ENCODE measurements at regions not wholly inside any gene's neighbourhood (a gene's known extent, or its start where the extent isn't known, plus 50 kb on each side); places are given as distances from the start of the nearest gene placed in this dataset.
"Not testable (repeated sequence)": the region's sequence is repeated elsewhere in the genome, so short reads cannot be mapped to it uniquely, and the experiment has no call there.

- no peak overlapping the region for H3K4me3 ChIP-seq
- H3K27ac ChIP-seq, result no peak overlapping the region
These were observed 569.6 kb downstream of the NTRK3 start for GRCh38 chr15:87686841-87687522.

- H3K4me3 ChIP-seq, result no peak overlapping the region
- H3K27ac ChIP-seq, result no peak overlapping the region
These were observed 570.2 kb downstream of the NTRK3 start for GRCh38 chr15:87686339-87686738.

- Histone ChIP-seq H3K27ac (no peak overlapping the region), H3K4me3 (no peak overlapping the region)
These were observed 574.0 kb downstream of the NTRK3 start for GRCh38 chr15:87682527-87682926.

DNA sequence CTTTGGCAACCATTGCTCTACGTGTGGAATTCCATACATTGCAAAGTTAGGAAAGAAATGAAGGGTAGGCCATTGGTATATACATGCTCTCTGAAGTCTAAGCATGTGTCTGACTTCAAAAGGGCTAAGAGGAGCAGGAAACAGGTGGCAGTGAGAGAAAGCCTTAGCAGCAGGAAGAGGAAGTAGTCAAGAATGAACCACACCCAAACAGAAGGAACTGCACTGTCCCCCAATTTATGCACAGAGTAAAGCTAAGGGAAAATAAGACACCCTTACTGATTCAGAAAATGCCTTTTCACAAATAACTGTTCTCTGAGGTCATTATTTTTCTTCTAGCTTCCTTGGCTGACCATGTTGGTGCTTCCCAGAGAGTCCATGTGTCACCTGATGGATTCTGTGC is 575.4 kb downstream of the NTRK3 start:
- Histone ChIP-seq H3K4me3 (no peak overlapping the region), H3K27ac (no peak overlapping the region)

DNA sequence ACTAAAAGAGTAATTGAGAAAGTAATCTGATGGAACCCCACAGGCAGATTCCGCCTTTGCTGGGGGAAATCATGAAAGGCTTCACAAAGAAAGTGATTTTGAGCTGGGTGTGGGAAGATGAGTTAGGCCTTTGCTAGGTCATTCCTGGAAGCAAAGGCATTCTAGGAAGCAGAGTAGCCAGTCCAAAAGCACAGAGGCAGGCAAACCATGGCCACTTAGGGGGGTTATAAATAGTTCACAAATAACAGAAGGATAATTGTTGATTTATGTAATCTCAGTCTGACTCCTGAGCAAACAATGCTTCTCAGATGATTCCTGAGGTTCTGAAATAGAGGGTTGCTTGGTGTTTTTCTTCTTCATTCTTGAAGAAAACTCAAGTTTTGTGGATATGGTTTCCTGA is 576.3 kb downstream of the NTRK3 start:
- Histone ChIP-seq H3K27ac (no peak overlapping the region), H3K4me3 (no peak overlapping the region)

DNA sequence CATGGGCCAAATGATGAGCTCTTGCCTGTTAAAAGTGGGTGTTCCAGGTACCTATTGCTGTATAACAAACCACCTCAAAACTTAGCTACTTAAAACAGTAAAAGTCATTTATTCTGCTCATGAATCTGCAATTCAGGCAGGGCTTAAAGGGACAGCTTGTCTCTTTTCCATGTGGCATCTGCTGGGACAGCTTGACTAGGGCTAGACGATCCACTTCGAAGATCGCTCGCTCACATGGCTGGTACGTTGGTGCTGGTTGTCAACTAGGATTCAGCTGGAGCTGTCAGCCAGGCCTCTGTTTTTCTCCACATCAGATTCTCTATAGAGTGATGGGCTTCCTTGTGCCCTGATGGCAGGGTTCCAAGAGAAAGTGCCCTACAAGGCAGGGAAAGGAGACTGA is 581.3 kb downstream of the NTRK3 start:
- no peak overlapping the region for H3K27ac ChIP-seq
- H3K4me3 ChIP-seq, result no peak overlapping the region

DNA sequence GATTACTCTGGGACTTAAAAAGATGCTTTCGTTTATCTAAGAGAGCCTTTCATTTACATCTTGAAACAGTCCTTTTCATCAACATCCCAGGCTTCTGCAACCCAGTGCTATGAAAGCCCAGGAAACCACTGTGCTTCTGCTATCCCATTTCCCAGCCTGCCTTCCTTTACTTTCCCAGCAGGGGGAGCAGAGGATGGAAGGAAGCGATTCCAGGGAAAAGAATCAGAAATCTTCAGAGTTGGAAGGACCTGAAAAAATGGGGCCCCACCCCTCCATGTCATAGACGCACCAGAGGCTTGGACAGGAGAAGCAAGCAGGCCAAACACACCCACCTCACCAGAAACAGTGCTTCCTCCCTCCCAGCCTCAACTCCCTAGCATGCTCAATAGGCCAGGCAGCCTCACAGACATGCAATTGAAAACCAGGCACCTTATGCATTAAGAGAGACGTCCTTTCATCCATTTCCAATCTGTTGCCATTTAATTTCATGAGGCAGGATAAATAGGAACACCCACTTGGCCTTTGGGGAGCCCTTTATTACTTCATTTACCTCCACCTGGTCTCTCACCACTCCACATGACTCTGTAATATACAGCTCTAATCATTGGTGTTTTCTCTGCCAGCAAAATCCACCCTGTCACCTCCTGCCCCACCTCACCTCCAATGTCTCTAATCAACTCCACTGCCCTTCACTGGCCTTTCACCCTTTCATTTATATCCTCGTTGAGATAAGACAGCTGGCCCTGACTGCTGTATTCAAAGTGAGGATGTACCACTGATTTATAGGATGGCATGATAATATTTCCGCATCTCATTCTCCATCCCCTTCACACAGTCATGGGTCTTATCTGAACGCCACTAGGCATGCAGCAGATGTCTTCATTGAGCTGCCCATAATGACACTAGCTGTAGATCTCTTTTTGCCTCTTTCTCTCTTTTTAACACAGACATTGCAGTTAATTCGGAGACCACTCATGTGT is 583.9 kb downstream of the NTRK3 start:
- no peak overlapping the region for H3K4me3 ChIP-seq
- no peak overlapping the region for H3K27ac ChIP-seq

- Histone ChIP-seq H3K27ac (no peak overlapping the region), H3K4me3 (no peak overlapping the region)
These were observed 585.2 kb downstream of the NTRK3 start for GRCh38 chr15:87671289-87671688.

DNA sequence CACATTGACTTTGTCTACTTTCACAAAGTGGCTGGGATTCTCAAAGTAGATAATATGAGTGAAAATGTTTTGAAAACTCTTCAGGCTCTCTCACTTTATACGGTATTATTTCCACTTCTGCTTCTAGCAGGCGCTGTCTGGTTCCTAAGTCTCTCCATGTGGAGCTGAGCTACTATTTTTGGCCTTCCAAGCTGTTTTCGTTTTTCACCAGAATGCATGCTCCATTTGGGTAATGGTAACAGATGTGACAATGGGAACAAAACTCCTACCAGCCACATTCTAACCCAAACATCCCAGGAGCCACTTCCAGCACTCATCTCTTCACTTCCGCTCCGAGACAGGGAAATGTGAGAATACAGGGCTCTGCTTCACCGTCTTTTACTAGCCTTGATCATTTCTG is 586.7 kb downstream of the NTRK3 start:
- peak overlapping the region in 2 of 21 experiments; percentile 14 to 47 for H3K27ac ChIP-seq

DNA sequence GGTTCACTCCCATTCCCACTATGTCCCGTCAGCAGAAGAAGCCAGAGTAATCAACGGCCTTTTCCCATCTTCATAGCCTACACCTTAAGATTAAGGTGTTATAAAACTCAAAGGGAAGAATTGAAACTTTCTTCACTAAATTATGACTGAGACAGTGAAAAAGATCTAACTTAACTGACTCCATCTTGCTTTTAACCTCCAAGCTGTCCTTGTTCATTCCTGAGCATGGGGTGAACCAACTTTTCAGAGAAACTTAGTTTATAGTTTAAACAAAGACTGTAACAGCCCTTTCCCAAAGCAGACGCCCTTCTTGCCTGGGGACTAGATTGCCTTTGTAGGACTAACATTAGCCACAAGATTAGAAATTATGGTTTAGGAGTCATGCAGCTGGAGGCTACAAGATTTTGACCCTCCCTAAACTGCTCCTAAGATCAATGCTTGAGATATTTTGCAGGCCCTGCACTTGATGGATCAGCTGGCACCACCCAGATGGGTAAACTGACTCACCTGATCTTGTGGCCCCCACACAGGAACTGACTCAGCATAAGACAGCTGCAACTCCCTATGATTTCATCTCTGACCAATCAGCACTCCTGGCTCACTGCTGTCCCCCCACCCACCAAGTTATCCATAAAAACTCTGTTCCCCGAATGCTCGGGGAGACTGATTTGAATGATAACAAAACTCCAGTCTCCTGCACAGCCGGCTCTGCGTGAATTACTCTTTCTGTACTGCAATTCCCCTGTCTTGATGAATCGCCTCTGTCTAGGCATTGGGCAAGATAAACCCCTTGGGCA is 587.6 kb downstream of the NTRK3 start:
- not testable (repeated sequence) for H3K4me3 ChIP-seq
- H3K27ac ChIP-seq, result peak overlapping the region in 1 of 21 experiments; percentile 14

More for the DNA sequence above, 586.7 kb downstream of the NTRK3 start:
- no peak overlapping the region for H3K4me3 ChIP-seq

DNA sequence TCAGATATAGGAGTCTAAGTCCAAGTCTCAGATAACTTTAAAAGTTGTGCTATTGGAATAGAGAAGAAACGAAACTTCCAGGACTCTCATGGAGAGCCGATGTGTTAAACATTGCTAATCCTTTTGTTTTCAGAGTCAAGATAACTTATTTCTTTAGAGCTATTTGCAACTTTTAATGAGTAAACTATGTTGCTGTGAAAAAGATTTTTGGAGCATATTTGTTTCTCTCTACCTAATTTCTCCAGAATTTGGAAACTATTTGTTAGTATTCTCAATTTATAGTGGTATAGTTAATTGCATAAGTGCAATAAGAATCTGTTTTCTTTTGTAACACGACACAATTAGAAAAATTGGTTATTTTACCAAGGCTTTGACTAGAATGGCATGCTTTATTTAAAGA is 588.9 kb downstream of the NTRK3 start:
- H3K4me3 ChIP-seq, result no peak overlapping the region

GRCh38 chr15:87662575-87662974 is 594.0 kb downstream of the NTRK3 start:
- no peak overlapping the region for H3K27ac ChIP-seq
- H3K4me3 ChIP-seq, result no peak overlapping the region

More for the DNA sequence above, 588.9 kb downstream of the NTRK3 start:
- no peak overlapping the region for H3K27ac ChIP-seq

GRCh38 chr15:87661454-87662355 is 594.8 kb downstream of the NTRK3 start:
- Histone ChIP-seq H3K27ac (no peak overlapping the region), H3K4me3 (no peak overlapping the region)

GRCh38 chr15:87660251-87661129 is 596.0 kb downstream of the NTRK3 start:
- no peak overlapping the region for H3K27ac ChIP-seq
- no peak overlapping the region for H3K4me3 ChIP-seq

- Histone ChIP-seq H3K4me3 (no peak overlapping the region), H3K27ac (no peak overlapping the region)
These were observed 600.2 kb downstream of the NTRK3 start for GRCh38 chr15:87656372-87656771.

- no peak overlapping the region for H3K27ac ChIP-seq
- H3K4me3 ChIP-seq, result no peak overlapping the region
These were observed 602.9 kb downstream of the NTRK3 start for GRCh38 chr15:87653646-87654045.

DNA sequence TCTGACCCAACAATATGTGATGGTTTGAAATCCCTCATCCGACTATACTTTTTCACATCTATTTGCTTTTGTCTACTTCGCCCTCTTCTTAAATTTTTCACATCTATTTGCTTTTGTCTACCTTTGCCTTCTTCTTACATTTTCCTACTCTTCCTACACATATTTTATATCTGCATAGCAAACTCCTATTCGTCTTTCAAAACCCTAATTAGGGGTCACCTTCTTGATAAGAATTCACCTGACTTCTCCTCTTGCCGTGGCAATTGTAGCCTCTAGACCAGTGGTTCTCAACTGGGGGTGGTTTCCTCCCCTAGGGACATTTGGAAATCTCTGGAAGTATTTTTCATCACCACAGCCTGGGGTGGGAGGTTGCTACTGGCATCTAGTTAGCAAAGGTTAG is 607.4 kb downstream of the NTRK3 start:
- H3K27ac ChIP-seq, result no peak overlapping the region
- no peak overlapping the region for H3K4me3 ChIP-seq

- Histone ChIP-seq H3K27ac (no peak overlapping the region), H3K4me3 (no peak overlapping the region)
These were observed 608.3 kb downstream of the NTRK3 start for GRCh38 chr15:87648278-87648677.
